Right atrium auricular region (tissue), 2 donors: ENCODE measurements at regions not wholly inside any gene's neighbourhood (a gene's known extent, or its start where the extent isn't known, plus 50 kb on each side); places are given as distances from the start of the nearest gene placed in this dataset.
A peak's percentile ranks its signal among the peaks of the same experiment; 100 is the strongest.

ENCODE experiments used
- DNase-seq: peaks from one replicate; pipeline ENCODE4 v3.0.0-alpha.2; 2019; ENCODE audit warnings: low spot score
- H3K27ac ChIP-seq, 2 donors: fragments of 200-600 bp; sonication (generic); 1 replicate in 1 of 2; 2 replicates in 1 of 2; pipeline ENCODE4 v1.5.1; 2016 to 2019
- H3K27me3 ChIP-seq, 2 donors: fragments of 200-600 bp; sonication (generic); one replicate each; pipeline versions ENCODE4 v1.5.1 to v1.6.0; 2017 to 2019
- H3K36me3 ChIP-seq: fragments of 200-600 bp; sonication (generic); one replicate; pipeline ENCODE4 v1.5.1; 2016
- H3K4me1 ChIP-seq, 2 donors: fragments of 200-600 bp; sonication (generic); one replicate each; pipeline versions ENCODE4 v1.5.1 to v1.6.0; 2017 to 2019
- H3K4me3 ChIP-seq, 2 donors: fragments of 200-600 bp; sonication (generic); 1 replicate in 1 of 2; 2 replicates in 1 of 2; pipeline ENCODE4 v1.5.1; 2017 to 2019; ENCODE audit warnings: mild to moderate bottlenecking in 1 of 2, moderate library complexity in 1 of 2
- H3K9me3 ChIP-seq, 2 donors: fragments of 200-600 bp; sonication (generic); one replicate each; pipeline ENCODE4 v1.5.1; 2019
- TF ChIP-seq, protein P1 (sequence below), 2 donors: fragments of 200-600 bp; sonication (generic); IDR thresholded peaks; one replicate each; pipeline ENCODE4 v1.5.1; 2019; ENCODE audit warnings: antibody characterized with exemption in 2 of 2

DNA sequence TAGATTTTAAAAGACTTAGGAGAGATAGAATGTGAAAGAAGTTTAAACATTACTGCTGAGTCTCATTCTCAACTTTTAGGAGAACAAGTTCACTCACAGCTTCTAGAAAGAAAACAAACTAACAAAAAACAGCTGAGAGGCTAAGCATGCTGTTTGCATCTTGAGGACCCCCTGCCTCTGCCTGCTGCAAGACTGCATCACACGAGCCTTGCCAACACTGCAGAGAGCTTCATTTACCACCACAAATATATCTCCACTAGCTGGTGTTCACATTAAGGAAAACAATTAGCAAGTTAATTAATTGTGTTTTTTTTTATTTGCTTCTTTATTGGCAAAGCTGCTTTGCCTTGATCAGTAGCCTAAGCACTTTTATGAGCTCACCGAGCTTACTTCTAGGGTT is 336.6 kb upstream of the KIAA1217 start:
- Histone ChIP-seq H3K27ac (no peak overlapping the region), H3K27me3 (no peaks in the 10 kb centered on the region), H3K4me3 (no peak overlapping the region), H3K4me1 (no peaks in the 10 kb centered on the region), H3K36me3 (no peaks in the 10 kb centered on the region), H3K9me3 (no peaks in the 10 kb centered on the region)
- no peak for DNase-seq
- TF ChIP-seq, protein P1, sequence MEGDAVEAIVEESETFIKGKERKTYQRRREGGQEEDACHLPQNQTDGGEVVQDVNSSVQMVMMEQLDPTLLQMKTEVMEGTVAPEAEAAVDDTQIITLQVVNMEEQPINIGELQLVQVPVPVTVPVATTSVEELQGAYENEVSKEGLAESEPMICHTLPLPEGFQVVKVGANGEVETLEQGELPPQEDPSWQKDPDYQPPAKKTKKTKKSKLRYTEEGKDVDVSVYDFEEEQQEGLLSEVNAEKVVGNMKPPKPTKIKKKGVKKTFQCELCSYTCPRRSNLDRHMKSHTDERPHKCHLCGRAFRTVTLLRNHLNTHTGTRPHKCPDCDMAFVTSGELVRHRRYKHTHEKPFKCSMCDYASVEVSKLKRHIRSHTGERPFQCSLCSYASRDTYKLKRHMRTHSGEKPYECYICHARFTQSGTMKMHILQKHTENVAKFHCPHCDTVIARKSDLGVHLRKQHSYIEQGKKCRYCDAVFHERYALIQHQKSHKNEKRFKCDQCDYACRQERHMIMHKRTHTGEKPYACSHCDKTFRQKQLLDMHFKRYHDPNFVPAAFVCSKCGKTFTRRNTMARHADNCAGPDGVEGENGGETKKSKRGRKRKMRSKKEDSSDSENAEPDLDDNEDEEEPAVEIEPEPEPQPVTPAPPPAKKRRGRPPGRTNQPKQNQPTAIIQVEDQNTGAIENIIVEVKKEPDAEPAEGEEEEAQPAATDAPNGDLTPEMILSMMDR (IDR thresholded peaks at IDR 0.05): no peak

DNA sequence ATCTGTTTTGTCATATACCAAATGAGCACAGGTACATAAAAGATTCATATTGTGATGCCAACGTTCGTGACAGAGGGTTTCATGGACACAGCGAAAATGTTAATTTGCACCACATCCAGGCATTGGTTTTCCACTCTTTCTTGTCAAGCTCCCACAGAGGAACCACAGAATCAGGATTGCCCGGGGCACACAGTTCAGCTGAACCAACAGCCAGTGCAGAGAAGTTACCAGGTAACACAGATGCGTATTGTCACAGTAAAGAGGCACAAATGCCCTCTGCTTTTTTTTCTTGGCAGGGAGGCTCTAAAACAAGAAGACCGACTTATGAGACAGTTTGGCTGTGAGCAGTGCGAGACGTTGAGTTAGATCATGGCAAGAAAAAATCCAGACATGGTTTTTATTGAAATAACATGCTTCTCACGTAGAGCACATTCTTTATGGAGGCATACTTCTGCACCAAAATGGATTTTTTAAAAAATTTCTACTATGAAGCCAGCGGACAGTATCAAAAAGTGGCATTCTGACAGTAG is 331.1 kb upstream of the KIAA1217 start:
- H3K4me3 ChIP-seq: no peak overlapping the region
- TF ChIP-seq, protein P1 (IDR thresholded peaks at IDR 0.05): no peak
- no peaks in the 10 kb centered on the region for H3K9me3 ChIP-seq
- no peaks in the 10 kb centered on the region for H3K36me3 ChIP-seq
- no peak for DNase-seq
- H3K27ac ChIP-seq: no peak overlapping the region
- H3K27me3 ChIP-seq: no peaks in the 10 kb centered on the region
- no peaks in the 10 kb centered on the region for H3K4me1 ChIP-seq

DNA sequence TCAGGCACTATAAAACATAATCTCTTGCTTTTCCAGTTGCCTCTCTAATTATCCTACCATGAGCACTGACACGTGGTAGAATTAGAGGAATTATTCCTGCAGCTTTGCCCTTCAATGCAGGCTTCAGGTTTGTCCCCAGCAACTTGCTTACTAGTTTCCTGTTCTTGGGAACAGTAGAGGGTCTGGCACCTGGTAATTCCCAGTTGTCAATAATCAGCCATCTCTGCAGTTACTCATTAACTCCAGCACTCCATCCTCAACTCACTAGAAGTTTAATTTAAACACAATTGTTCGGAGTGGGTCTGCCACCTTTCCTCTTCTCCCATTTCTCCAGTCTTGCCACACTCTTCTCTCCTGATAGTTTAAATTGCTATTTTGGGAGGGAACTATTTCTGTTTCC is 324.3 kb upstream of the KIAA1217 start:
- Histone ChIP-seq H3K4me3 (no peak overlapping the region), H3K27me3 (no peaks in the 10 kb centered on the region), H3K36me3 (no peaks in the 10 kb centered on the region), H3K4me1 (no peaks in the 10 kb centered on the region), H3K27ac (no peak overlapping the region), H3K9me3 (no peaks in the 10 kb centered on the region)
- DNase-seq: no peak
- TF ChIP-seq, protein P1 (IDR thresholded peaks at IDR 0.05): no peak

DNA sequence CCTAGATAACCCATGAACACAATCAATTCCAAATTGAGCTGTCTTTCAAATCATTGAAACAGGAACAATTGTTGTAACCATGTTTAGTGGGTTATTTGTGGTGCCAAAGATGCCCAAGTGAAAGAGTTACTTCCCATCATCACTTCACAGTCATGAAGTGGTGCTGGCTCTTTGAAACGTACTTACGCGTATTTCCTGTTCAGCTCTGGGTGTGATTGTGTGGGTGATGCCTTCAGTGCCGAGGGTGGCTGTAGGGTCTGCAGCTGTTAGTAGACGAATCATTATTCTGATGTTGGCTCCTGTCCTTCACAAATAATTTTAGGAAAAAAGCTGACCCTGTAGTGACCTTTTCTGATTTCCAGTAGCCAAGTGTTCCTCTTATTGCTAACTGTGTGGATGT is 323.1 kb upstream of the KIAA1217 start:
- TF ChIP-seq, protein P1 (IDR thresholded peaks at IDR 0.05): no peak
- DNase-seq: no peak
- H3K4me1 ChIP-seq: no peaks in the 10 kb centered on the region

DNA sequence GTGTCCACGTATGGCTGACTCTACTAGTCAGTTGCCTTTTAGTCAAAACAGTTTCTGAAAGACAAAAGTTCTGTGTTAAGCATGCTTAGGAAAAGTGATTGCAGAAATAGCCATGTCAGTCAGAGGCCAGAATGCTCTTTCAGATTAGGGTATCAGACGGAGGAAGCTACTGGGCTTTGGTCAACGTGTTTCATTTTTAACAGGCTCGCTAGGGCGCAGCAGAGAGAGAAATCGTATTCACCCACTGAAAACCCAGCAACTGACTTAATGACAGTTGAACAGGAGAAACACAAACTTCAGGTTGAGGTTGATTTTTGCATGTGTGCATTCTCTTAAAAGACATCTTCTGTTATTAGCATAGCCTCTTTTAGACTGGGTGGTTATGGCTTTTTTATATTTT is 322.6 kb upstream of the KIAA1217 start:
- no peak overlapping the region for H3K4me3 ChIP-seq
- H3K27ac ChIP-seq: no peak overlapping the region
- H3K9me3 ChIP-seq: no peaks in the 10 kb centered on the region
- TF ChIP-seq, protein P1 (IDR thresholded peaks at IDR 0.05): peak in 1 of 2 donors; percentile 47
- H3K36me3 ChIP-seq: no peaks in the 10 kb centered on the region
- no peaks in the 10 kb centered on the region for H3K4me1 ChIP-seq
- H3K27me3 ChIP-seq: no peaks in the 10 kb centered on the region
- no peak for DNase-seq

More for the DNA sequence above, 323.1 kb upstream of the KIAA1217 start:
- no peaks in the 10 kb centered on the region for H3K36me3 ChIP-seq
- no peaks in the 10 kb centered on the region for H3K27me3 ChIP-seq
- no peaks in the 10 kb centered on the region for H3K9me3 ChIP-seq
- H3K27ac ChIP-seq: no peak overlapping the region
- H3K4me3 ChIP-seq: no peak overlapping the region

DNA sequence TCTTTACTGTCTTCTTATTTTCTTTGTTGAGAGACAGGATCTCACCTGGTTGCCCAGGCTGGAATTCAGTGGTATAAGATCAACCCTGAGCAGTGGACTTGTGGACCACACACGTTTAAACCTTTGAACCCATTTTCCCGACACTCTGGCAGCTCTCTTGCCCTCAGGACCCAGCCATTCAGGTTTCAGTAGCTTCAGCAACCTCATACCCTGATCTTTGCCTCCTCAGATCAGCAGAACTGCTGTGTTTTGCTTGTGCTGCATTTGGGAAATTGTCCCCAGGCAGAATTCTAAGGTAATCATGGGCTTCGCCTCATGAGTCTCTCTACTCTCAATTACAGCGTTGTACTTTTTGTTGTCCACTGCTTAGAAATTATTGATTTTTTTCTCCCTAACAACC is 317.6 kb upstream of the KIAA1217 start:
- H3K27ac ChIP-seq: no peak overlapping the region
- H3K27me3 ChIP-seq: no peaks in the 10 kb centered on the region
- no peaks in the 10 kb centered on the region for H3K4me1 ChIP-seq
- no peak for DNase-seq
- no peak overlapping the region for H3K4me3 ChIP-seq
- no peaks in the 10 kb centered on the region for H3K36me3 ChIP-seq
- H3K9me3 ChIP-seq: no peaks in the 10 kb centered on the region
- TF ChIP-seq, protein P1 (IDR thresholded peaks at IDR 0.05): no peak
